ENCODE measurements at regions not wholly inside any gene's neighbourhood (a gene's known extent, or its start where the extent isn't known, plus 50 kb on each side); places are given as distances from the start of the nearest gene placed in this dataset.

DNA sequence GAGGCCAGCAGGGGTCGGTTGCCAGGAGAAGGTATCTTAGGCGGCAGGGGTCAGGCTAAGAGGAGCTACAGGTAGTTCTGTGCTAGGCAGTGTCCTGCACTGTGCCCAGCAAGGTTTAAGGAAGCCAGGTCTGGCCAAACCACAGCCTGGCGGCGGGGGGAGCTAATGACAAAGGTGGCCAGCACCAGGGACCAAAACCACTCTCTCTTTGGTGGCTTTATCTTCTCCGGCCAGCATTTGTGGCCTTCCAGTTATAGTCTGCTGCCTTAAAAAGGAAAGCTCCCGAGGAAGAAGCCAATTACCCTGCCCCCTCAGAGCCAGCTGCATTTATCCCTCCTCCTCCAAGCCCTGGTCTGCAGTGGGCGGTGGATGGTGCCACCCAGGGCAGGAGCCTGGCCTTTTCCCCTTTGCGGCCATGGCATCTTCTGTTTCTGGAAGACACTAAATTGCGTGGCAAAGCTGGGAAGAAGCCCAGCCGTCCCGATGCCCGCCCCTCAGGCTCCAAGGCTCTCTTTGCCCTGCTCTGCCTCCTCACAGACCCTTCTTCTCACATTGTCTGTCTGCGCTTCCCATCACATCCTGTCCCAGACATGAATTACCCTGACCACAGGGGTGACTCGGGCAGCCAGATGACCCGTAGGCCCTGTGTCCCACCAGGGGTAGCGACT is 94.6 kb downstream of the EN1 start:
- Histone ChIP-seq H3K27ac (ENCODE audit: low read depth in 1 of 2, low read length in 2 of 2) (no peak overlapping the region), H3K4me3 (ENCODE audit: low read length) (no peak overlapping the region), H3K36me3 (ENCODE audit: insufficient read depth, low read length) (no peaks in the 10 kb centered on the region), H3K4me1 (ENCODE audit: insufficient read depth, low read length) (no peaks in the 10 kb centered on the region), H3K27me3 (ENCODE audit: control insufficient read depth in 1 of 2, insufficient read depth in 2 of 2, low read length in 2 of 2) (peaks cover 5 to 8% of the 10 kb centered on the region in 2 experiments), H3K9me3 (ENCODE audit: control insufficient read depth in 1 of 2, insufficient read depth in 1 of 2, low read length in 2 of 2) (peaks cover 0 to 12% of the 10 kb centered on the region in 2 experiments)
- ATAC-seq (ENCODE audit: poor library complexity) (no peak), DNase-seq (no peak)
- H3K27ac Mint-ChIP-seq, result no peak overlapping the region
- H3K4me1 Mint-ChIP-seq (ENCODE audit: low read depth), result no peaks in the 10 kb centered on the region
- H3K4me3 Mint-ChIP-seq, result no peak overlapping the region
- ChIA-PET POLR2A (no interaction called here), CTCF (no interaction called here)
- H3K9me3 Mint-ChIP-seq, result no peaks in the 10 kb centered on the region
- peaks cover 38% of the 10 kb centered on the region for H3K27me3 Mint-ChIP-seq
- TF ChIP-seq, protein P1, sequence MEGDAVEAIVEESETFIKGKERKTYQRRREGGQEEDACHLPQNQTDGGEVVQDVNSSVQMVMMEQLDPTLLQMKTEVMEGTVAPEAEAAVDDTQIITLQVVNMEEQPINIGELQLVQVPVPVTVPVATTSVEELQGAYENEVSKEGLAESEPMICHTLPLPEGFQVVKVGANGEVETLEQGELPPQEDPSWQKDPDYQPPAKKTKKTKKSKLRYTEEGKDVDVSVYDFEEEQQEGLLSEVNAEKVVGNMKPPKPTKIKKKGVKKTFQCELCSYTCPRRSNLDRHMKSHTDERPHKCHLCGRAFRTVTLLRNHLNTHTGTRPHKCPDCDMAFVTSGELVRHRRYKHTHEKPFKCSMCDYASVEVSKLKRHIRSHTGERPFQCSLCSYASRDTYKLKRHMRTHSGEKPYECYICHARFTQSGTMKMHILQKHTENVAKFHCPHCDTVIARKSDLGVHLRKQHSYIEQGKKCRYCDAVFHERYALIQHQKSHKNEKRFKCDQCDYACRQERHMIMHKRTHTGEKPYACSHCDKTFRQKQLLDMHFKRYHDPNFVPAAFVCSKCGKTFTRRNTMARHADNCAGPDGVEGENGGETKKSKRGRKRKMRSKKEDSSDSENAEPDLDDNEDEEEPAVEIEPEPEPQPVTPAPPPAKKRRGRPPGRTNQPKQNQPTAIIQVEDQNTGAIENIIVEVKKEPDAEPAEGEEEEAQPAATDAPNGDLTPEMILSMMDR (IDR thresholded peaks at IDR 0.05), result no peak
- no peaks in the 10 kb centered on the region for H3K36me3 Mint-ChIP-seq (ENCODE audit: low read depth)
- intact Hi-C loops (cut with DNase I, micrococcal nuclease), result no loop called here

DNA sequence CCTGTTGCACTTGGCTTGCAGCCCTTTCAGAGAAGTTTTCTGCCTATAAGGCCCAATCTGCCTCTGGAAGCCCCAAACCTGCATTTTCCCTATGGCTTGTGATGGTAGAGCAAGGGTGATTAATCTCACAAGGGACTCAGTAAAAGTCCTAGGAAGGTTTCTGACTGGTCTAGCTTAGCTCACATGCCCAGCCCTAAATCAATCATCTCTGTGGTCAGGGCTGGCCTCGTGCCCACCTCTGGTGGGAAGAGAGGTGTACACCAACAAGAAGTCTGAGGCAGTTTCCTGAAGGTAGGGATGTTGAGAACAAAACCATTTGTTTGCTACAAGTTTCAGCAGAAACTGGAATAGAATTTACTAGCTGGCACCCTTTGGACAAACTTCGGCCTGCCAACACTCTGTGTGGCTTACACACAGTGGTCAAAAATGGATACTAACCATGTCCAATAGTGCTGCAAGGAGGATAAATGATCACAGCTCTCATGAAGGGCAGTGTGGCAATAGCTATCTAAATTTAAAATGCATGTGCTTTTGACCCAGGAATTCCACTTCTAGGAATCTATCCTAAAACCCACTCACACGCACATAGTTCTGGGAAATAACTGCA is 96.4 kb downstream of the EN1 start:
- TF ChIP-seq, protein P1 (IDR thresholded peaks at IDR 0.05), result no peak
- H3K4me1 ChIP-seq (ENCODE audit: insufficient read depth, low read length), result no peaks in the 10 kb centered on the region
- peaks cover 4 to 5% of the 10 kb centered on the region in 2 experiments for H3K27me3 ChIP-seq (ENCODE audit: control insufficient read depth in 1 of 2, insufficient read depth in 2 of 2, low read length in 2 of 2)
- Mint-ChIP-seq H3K4me1 (ENCODE audit: low read depth) (no peaks in the 10 kb centered on the region), H3K36me3 (ENCODE audit: low read depth) (no peaks in the 10 kb centered on the region), H3K9me3 (no peaks in the 10 kb centered on the region), H3K27me3 (peaks cover 22% of the 10 kb centered on the region), H3K27ac (no peak overlapping the region), H3K4me3 (no peak overlapping the region)
- ChIA-PET POLR2A (no interaction called here), CTCF (no interaction called here)
- DNase-seq (no peak), ATAC-seq (ENCODE audit: poor library complexity) (no peak)
- no peak overlapping the region for H3K27ac ChIP-seq (ENCODE audit: low read depth in 1 of 2, low read length in 2 of 2)
- intact Hi-C loops (cut with DNase I, micrococcal nuclease), result no loop called here
- peaks cover 0 to 12% of the 10 kb centered on the region in 2 experiments for H3K9me3 ChIP-seq (ENCODE audit: control insufficient read depth in 1 of 2, insufficient read depth in 1 of 2, low read length in 2 of 2)
- H3K4me3 ChIP-seq (ENCODE audit: low read length), result no peak overlapping the region
- H3K36me3 ChIP-seq (ENCODE audit: insufficient read depth, low read length), result no peaks in the 10 kb centered on the region

DNA sequence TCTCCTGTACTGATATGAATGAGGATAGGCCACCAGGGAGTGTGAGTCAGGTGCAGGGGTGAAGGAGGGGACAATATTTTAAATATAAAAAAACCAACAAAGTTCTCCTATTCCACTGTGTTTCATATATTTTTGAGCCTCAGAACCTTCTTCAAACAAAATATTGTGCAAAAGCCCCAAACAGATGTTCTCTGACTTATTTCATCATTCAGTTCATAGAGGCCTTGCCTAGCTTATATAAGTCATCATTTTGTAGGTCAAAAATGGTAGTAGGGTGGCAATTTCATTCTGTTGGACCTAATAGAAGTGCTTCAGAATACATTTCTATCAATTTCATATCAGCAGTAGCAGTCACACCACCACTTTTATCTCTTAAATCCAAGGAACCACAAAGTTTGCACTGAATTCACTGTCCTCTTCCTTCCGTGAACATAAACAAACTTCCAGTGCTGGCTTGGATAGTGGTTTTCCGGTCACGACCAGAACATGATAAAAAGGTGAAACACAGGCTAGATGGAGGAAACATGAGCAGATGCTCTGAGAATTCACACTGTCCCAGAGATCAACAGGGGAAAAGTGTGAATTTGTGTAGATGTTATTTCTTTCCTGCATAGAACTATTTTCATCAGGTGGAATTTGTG is 99.1 kb downstream of the EN1 start:
- Mint-ChIP-seq H3K4me1 (ENCODE audit: low read depth) (no peaks in the 10 kb centered on the region), H3K27ac (no peak overlapping the region), H3K36me3 (ENCODE audit: low read depth) (no peaks in the 10 kb centered on the region), H3K27me3 (peaks cover 22% of the 10 kb centered on the region), H3K4me3 (no peak overlapping the region), H3K9me3 (peaks cover 6% of the 10 kb centered on the region)
- Histone ChIP-seq H3K9me3 (ENCODE audit: control insufficient read depth in 1 of 2, insufficient read depth in 1 of 2, low read length in 2 of 2) (peaks cover 7 to 21% of the 10 kb centered on the region in 2 experiments), H3K4me1 (ENCODE audit: insufficient read depth, low read length) (no peaks in the 10 kb centered on the region), H3K4me3 (ENCODE audit: low read length) (no peak overlapping the region), H3K27me3 (ENCODE audit: control insufficient read depth in 1 of 2, insufficient read depth in 2 of 2, low read length in 2 of 2) (peaks cover 0 to 5% of the 10 kb centered on the region in 2 experiments), H3K27ac (ENCODE audit: low read depth in 1 of 2, low read length in 2 of 2) (no peak overlapping the region), H3K36me3 (ENCODE audit: insufficient read depth, low read length) (no peaks in the 10 kb centered on the region)
- ATAC-seq (ENCODE audit: poor library complexity), result no peak
- intact Hi-C loops (cut with DNase I, micrococcal nuclease), result no loop called here
- no peak for DNase-seq
- ChIA-PET CTCF (no interaction called here), POLR2A (no interaction called here)
- TF ChIP-seq, protein P1 (IDR thresholded peaks at IDR 0.05), result no peak
